NCI-H2081 treated with DMSO at 0.1 percent for 48 hours (cell line): ENCODE measurements at regions not wholly inside any gene's neighbourhood (a gene's known extent, or its start where the extent isn't known, plus 50 kb on each side); places are given as distances from the start of the nearest gene placed in this dataset.

ENCODE experiments used
- DNase-seq: peaks from one replicate; lab custom pipeline; 2025; lab: John Stamatoyannopoulos, UW

- no peak for DNase-seq
Observed at GRCh38 chr13:63112799-63113395, 1697.2 kb upstream of the PCDH20 start.

GRCh38 chr13:63110466-63110865, 1694.8 kb upstream of the PCDH20 start:
- no peak for DNase-seq

GRCh38 chr13:63107179-63107943, 1691.7 kb upstream of the PCDH20 start:
- DNase-seq, result no peak

GRCh38 chr13:63094717-63095116, 1679.1 kb upstream of the PCDH20 start:
- DNase-seq, result no peak

- DNase-seq, result no peak
Observed at GRCh38 chr13:63093907-63094469, 1678.3 kb upstream of the PCDH20 start.

- DNase-seq, result no peak
Observed at GRCh38 chr13:63092456-63092855, 1676.8 kb upstream of the PCDH20 start.

- DNase-seq, result no peak
Observed at GRCh38 chr13:63090524-63090923, 1674.9 kb upstream of the PCDH20 start.

- no peak for DNase-seq
Observed at GRCh38 chr13:63088226-63088625, 1672.6 kb upstream of the PCDH20 start.

- DNase-seq, result no peak
Observed at GRCh38 chr13:63086286-63086685, 1670.6 kb upstream of the PCDH20 start.

GRCh38 chr13:63085851-63086250, 1670.2 kb upstream of the PCDH20 start:
- no peak for DNase-seq

GRCh38 chr13:63081400-63082014, 1665.9 kb upstream of the PCDH20 start:
- DNase-seq, result no peak

- DNase-seq, result no peak
Observed at GRCh38 chr13:63075126-63075525, 1659.5 kb upstream of the PCDH20 start.

GRCh38 chr13:63050287-63050686, 1634.6 kb upstream of the PCDH20 start:
- no peak for DNase-seq

GRCh38 chr13:63048653-63049052, 1633.0 kb upstream of the PCDH20 start:
- DNase-seq, result no peak

GRCh38 chr13:63044589-63045313, 1629.1 kb upstream of the PCDH20 start:
- DNase-seq, result no peak

GRCh38 chr13:63042686-63043085, 1627.0 kb upstream of the PCDH20 start:
- no peak for DNase-seq

- no peak for DNase-seq
Observed at GRCh38 chr13:63041640-63042414, 1626.2 kb upstream of the PCDH20 start.

- DNase-seq, result no peak
Observed at GRCh38 chr13:63026285-63026797, 1610.7 kb upstream of the PCDH20 start.

GRCh38 chr13:63025741-63026140, 1610.1 kb upstream of the PCDH20 start:
- no peak for DNase-seq

- no peak for DNase-seq
Observed at GRCh38 chr13:63024458-63024857, 1608.8 kb upstream of the PCDH20 start.

GRCh38 chr13:63011996-63012395, 1596.3 kb upstream of the PCDH20 start:
- no peak for DNase-seq
